ENCODE measurements at regions not wholly inside any gene's neighbourhood (a gene's known extent, or its start where the extent isn't known, plus 50 kb on each side); places are given as distances from the start of the nearest gene placed in this dataset.
"Not testable (repeated sequence)": the region's sequence is repeated elsewhere in the genome, so short reads cannot be mapped to it uniquely, and the experiment has no call there.

DNA sequence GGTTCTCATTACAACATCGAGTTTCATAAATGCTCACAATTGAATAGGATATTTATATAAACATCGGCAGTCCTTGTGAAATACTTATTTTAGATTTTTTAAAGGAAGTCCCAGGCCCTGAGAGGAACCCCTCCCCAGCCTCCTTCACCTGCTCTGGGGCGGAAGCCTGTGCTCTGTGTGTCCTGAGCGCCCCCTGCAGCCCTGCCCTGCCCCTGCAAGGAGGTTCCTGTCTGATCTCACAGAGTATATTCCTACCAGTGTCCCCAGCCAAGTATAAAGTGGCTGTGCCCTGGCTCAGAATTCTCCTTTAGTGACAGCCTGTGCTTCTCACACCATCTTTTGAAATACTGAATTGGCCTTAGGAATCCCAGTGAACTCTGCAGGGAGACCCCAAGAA, 659.5 kb downstream of the TMEM121 start:
- no peak for DNase-seq
- ChIA-PET CTCF (no interaction called here), POLR2A (interaction anchor here (1.5 kb wide), 1 partner anchor 323 kb away, joined by 13 read pairs; no protein-coding TSS in a partner anchor)
- intact Hi-C loops (cut with micrococcal nuclease) = no loop called here
- no peak overlapping the region for H3K27ac Mint-ChIP-seq
- H3K4me3 Mint-ChIP-seq = no peak overlapping the region
- TF ChIP-seq, protein P1, sequence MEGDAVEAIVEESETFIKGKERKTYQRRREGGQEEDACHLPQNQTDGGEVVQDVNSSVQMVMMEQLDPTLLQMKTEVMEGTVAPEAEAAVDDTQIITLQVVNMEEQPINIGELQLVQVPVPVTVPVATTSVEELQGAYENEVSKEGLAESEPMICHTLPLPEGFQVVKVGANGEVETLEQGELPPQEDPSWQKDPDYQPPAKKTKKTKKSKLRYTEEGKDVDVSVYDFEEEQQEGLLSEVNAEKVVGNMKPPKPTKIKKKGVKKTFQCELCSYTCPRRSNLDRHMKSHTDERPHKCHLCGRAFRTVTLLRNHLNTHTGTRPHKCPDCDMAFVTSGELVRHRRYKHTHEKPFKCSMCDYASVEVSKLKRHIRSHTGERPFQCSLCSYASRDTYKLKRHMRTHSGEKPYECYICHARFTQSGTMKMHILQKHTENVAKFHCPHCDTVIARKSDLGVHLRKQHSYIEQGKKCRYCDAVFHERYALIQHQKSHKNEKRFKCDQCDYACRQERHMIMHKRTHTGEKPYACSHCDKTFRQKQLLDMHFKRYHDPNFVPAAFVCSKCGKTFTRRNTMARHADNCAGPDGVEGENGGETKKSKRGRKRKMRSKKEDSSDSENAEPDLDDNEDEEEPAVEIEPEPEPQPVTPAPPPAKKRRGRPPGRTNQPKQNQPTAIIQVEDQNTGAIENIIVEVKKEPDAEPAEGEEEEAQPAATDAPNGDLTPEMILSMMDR (IDR thresholded peaks at IDR 0.05) = no peak
- H3K4me1 Mint-ChIP-seq = peaks cover 5% of the 10 kb centered on the region
- no peaks in the 10 kb centered on the region for H3K9me3 Mint-ChIP-seq
- peaks cover 7% of the 10 kb centered on the region for H3K27me3 Mint-ChIP-seq
- H3K36me3 Mint-ChIP-seq (ENCODE audit: low read depth) = no peaks in the 10 kb centered on the region
- peak; percentile 60 for ATAC-seq (ENCODE audit: low read depth)

DNA sequence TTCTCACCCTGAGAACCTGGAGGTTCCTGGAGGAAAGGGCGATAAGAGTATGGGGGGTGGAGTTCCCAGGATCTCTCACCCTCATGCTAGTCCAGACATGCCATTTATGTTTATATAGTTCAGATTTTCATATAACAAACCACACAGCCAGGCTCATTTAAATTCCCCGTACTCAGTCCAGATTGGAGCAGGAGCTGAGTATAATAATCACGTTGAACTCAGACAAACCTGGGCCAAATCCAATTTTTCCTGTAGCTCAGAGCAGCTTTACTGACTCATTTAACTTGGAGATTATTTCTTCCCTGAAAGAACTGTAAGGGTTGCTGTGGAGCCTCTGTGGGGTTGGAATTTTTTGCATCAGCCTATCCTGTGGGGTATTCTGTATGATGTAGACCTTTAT, 660.8 kb downstream of the TMEM121 start:
- H3K27ac Mint-ChIP-seq = no peak overlapping the region
- H3K4me3 Mint-ChIP-seq = no peak overlapping the region
- no peaks in the 10 kb centered on the region for H3K36me3 Mint-ChIP-seq (ENCODE audit: low read depth)
- no peak for ATAC-seq (ENCODE audit: low read depth)
- DNase-seq = no peak
- H3K4me1 Mint-ChIP-seq = peaks cover 5% of the 10 kb centered on the region
- H3K27me3 Mint-ChIP-seq = peaks cover 7% of the 10 kb centered on the region
- POLR2A ChIA-PET = no interaction called here
- TF ChIP-seq, protein P1 (IDR thresholded peaks at IDR 0.05) = no peak
- intact Hi-C loops (cut with micrococcal nuclease) = no loop called here
- CTCF ChIA-PET = no interaction called here
- no peaks in the 10 kb centered on the region for H3K9me3 Mint-ChIP-seq

DNA sequence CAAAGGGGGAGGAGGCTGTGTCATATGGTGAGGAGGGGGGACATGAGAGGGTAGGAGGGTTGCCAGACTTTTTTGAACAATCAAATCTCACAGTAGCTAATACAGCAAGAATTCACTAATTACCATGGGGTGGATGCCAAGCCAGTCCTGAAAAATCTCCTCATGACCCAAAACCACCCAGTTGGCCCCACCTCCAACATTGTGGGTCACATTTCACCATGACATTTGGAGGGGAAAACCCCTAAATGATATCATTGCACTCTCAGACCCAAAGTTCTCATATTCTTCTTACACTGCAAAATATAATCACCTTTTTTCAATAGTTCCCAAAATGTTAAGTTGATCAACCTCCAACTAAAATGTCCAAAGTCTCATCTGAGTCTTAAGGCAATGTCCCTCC, 666.3 kb downstream of the TMEM121 start:
- intact Hi-C loops (cut with micrococcal nuclease); H3K27ac Mint-ChIP-seq; H3K9me3 Mint-ChIP-seq; H3K27me3 Mint-ChIP-seq; H3K4me1 Mint-ChIP-seq; CTCF ChIA-PET; H3K36me3 Mint-ChIP-seq (ENCODE audit: low read depth); POLR2A ChIA-PET; H3K4me3 Mint-ChIP-seq; DNase-seq; ATAC-seq (ENCODE audit: low read depth): not testable (repeated sequence)

DNA sequence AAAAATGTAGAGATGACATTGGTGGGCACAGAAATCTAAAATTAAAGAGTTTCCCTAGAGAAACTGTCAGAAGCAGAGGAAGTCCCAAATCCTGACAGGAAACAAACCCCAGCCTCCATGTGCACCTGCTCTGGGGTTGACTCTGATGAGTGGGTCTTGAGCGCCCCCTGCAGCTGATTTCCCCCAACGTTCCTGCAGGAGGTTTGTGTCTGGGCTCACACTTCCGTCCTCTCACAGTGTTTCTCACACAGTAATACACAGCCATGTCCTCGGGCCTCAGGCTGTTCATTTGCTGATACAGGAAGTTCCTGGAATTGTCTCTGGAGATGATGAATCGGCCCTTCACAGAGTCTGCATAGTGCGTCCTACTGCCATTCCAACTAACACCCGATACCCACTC, 670.1 kb downstream of the TMEM121 start:
- H3K27ac Mint-ChIP-seq; intact Hi-C loops (cut with micrococcal nuclease); DNase-seq; CTCF ChIA-PET; ATAC-seq (ENCODE audit: low read depth); H3K4me3 Mint-ChIP-seq; H3K9me3 Mint-ChIP-seq; H3K27me3 Mint-ChIP-seq; H3K36me3 Mint-ChIP-seq (ENCODE audit: low read depth); H3K4me1 Mint-ChIP-seq; POLR2A ChIA-PET: not testable (repeated sequence)

DNA sequence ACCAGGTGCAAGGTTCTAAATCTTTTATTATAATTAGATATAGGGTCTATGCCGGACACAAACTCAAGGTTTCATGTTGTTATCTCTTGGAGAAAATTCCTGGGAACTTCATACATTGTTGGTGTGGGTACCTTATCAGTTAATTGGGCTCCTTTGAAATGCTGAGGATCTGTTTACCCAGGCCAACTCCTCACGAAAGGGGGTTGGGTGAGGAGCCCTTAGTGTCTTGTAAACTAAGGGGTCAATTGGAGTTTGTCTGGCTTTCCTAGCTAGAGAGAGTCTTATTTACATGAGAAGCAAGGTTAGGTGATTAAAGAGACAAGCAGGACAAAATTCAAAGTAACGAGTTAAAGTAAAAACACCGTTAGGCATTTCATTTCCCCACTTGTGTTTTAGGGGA, 670.9 kb downstream of the TMEM121 start:
- H3K9me3 Mint-ChIP-seq; DNase-seq; intact Hi-C loops (cut with micrococcal nuclease); ATAC-seq (ENCODE audit: low read depth); POLR2A ChIA-PET; H3K4me3 Mint-ChIP-seq; H3K27ac Mint-ChIP-seq; H3K36me3 Mint-ChIP-seq (ENCODE audit: low read depth); H3K27me3 Mint-ChIP-seq; H3K4me1 Mint-ChIP-seq; CTCF ChIA-PET: not testable (repeated sequence)

DNA sequence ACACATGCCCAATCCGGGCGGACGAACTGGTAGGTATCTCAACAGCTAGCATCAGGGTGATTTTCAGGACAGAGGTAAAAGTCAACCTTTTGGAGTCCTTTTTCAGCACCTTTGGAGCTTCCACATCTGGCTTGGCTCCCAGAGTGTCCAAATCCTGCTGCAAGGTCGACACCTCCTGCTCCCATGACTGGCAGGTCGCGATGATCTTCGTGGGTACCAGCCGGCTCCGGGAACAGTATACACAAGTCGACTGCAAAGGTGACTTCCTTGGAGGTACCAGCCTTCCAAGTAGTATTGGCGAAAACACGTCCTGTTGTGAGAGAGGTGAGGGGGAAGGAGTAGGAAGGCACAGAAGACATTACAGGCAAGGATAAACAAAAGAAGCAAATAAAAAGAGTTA, 672.7 kb downstream of the TMEM121 start:
- TF ChIP-seq, protein P1 (IDR thresholded peaks at IDR 0.05) = no peak
- Mint-ChIP-seq H3K9me3 (no peaks in the 10 kb centered on the region), H3K27me3 (peaks cover 8% of the 10 kb centered on the region), H3K36me3 (ENCODE audit: low read depth) (no peaks in the 10 kb centered on the region), H3K27ac (no peak overlapping the region), H3K4me1 (no peaks in the 10 kb centered on the region), H3K4me3 (no peak overlapping the region)
- POLR2A ChIA-PET = no interaction called here
- CTCF ChIA-PET = no interaction called here
- intact Hi-C loops (cut with micrococcal nuclease) = no loop called here
- ATAC-seq (ENCODE audit: low read depth) (no peak), DNase-seq (no peak)

DNA sequence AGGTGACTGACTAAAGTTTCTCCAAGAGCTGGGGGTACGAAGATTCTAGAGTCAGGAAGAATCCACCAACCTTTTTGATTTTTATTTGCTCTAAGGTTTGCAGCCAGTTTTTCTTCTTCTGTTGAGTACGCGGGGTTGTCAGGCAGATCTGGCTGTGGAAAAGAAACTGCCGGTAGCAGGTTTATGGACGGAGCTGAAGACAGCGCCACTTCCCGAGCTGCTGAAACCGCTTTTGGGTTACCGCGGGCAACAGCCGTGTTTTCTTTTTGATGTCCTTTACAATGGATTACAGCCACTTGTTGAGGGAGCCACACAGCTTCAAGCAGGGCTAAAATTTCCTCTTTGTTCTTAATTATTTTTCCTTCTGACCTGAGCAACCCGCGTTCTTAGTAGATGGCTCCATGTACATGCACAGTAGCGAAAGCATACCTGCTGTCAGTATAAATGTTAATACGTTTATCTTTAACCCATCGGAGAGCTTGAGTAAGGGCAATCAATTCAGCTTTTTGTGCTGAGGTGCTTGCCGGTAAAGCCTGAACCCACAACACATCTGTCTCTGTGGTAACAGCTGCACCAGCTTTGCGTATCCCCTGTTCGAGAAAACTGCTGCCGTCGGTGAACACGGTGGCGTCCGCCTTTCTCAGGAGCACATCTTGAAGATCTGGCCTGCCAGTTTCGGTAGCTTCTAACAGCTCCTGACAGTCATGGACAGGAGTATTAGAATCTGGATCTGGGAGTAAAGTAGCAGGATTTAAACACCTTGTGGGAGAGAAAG, 674.3 kb downstream of the TMEM121 start:
- H3K36me3 Mint-ChIP-seq (ENCODE audit: low read depth) = no peaks in the 10 kb centered on the region
- POLR2A ChIA-PET = no interaction called here
- no peak overlapping the region for H3K4me3 Mint-ChIP-seq

More for the DNA sequence above, 674.3 kb downstream of the TMEM121 start:
- Mint-ChIP-seq H3K27ac (no peak overlapping the region), H3K4me1 (no peaks in the 10 kb centered on the region), H3K27me3 (peaks cover 8% of the 10 kb centered on the region), H3K9me3 (no peaks in the 10 kb centered on the region)
- no peak for DNase-seq
- CTCF ChIA-PET = no interaction called here
- no peak for ATAC-seq (ENCODE audit: low read depth)
- TF ChIP-seq, protein P1 (IDR thresholded peaks at IDR 0.05) = no peak
- intact Hi-C loops (cut with micrococcal nuclease) = no loop called here
